Upper lobe of left lung (tissue), 6 donors: ENCODE measurements at regions not wholly inside any gene's neighbourhood (a gene's known extent, or its start where the extent isn't known, plus 50 kb on each side); places are given as distances from the start of the nearest gene placed in this dataset.

ENCODE experiments used
- ATAC-seq, 2 donors: fragments of 200-7000 bp; cut with Tn5 transposase; one replicate each; pipeline ENCODE4 v1.9.1; 2022; ENCODE audit warnings: mild to moderate bottlenecking in 2 of 2, moderate library complexity in 2 of 2; ENCODE audit not compliant: low FRiP score in 2 of 2
- DNase-seq, 2 donors: peaks; one replicate each; pipeline ENCODE4 v3.0.0-alpha.2; 2019 to 2020
- H3K27ac ChIP-seq, 4 donors: fragments of 200-600 bp; sonication (generic); one replicate each; pipeline ENCODE4 v1.5.1; 2016 to 2019
- H3K27me3 ChIP-seq, 4 donors: fragments of 200-600 bp; sonication (generic); one replicate each; pipeline ENCODE4 v1.5.1; 2017 to 2019
- H3K36me3 ChIP-seq, 4 donors: fragments of 200-600 bp; sonication (generic); one replicate each; pipeline ENCODE4 v1.5.1; 2016 to 2019
- H3K4me1 ChIP-seq, 4 donors: fragments of 200-600 bp; sonication (generic); one replicate each; pipeline ENCODE4 v1.5.1; 2018 to 2019
- H3K4me3 ChIP-seq, 4 donors: fragments of 200-600 bp; sonication (generic); one replicate each; pipeline ENCODE4 v1.5.1; 2017 to 2019; ENCODE audit warnings: mild to moderate bottlenecking in 2 of 4, moderate library complexity in 1 of 4
- H3K9me3 ChIP-seq, 4 donors: fragments of 200-600 bp; sonication (generic); one replicate each; pipeline ENCODE4 v1.5.1; 2018 to 2019
- CTCF ChIP-seq, 6 experiments: fragments of 450-650 bp in 4 of 6; fragments of 200-600 bp in 2 of 6; sonication (generic) in 2 of 6; IDR thresholded peaks; one replicate each; pipeline ENCODE4 v1.5.1; 2016 to 2019; ENCODE audit warnings: antibody characterized with exemption in 6 of 6
- EP300 ChIP-seq, 4 donors: sonication (generic); formaldehyde crosslinking; IDR thresholded peaks; one replicate each; pipeline ENCODE4 v1.5.1; 2017; ENCODE audit warnings: antibody characterized with exemption in 4 of 4, control low read depth in 2 of 4
- POLR2A ChIP-seq, 4 donors: fragments of 450-650 bp; IDR thresholded peaks; one replicate each; pipeline ENCODE4 v1.5.1; 2016 to 2017; ENCODE audit warnings: antibody characterized with exemption in 4 of 4, mild to moderate bottlenecking in 2 of 4
- POLR2AphosphoS5 ChIP-seq, 2 donors: sonication (generic); formaldehyde crosslinking; IDR thresholded peaks; one replicate each; pipeline ENCODE4 v1.5.1; 2017; ENCODE audit warnings: antibody characterized with exemption in 2 of 2
- WGBS, 2 donors: methylation state at CpG; one replicate each; pipeline ENCODE4 v1.1.5; 2017 to 2018; 5-methylcytosine and 5-hydroxymethylcytosine counted together
- donor health status: DM: no; HTN: no; CAD: no; lungs with moderate emphysema.
- donor health status: DM: no; HTN: yes; CAD: no; lungs with severe emphysema.

GRCh38 chr2:16117791-16118610, 177.7 kb downstream of the MYCN start:
- DNase-seq: no peak
- Histone ChIP-seq H3K36me3 (no peaks in the 10 kb centered on the region), H3K27ac (no peak overlapping the region), H3K9me3 (no peaks in the 10 kb centered on the region), H3K27me3 (no peaks in the 10 kb centered on the region), H3K4me3 (no peak overlapping the region), H3K4me1 (no peaks in the 10 kb centered on the region)
- TF ChIP-seq CTCF (IDR thresholded peaks at IDR 0.05) (no peak), EP300 (IDR thresholded peaks at IDR 0.05) (no peak), POLR2AphosphoS5 (IDR thresholded peaks at IDR 0.05) (no peak), POLR2A (IDR thresholded peaks at IDR 0.05) (no peak)
- WGBS, 2 donors: 95 to 97% methylated on average over 9 of the region's 9 CpGs
- ATAC-seq: no peak

- no peak for DNase-seq
- H3K9me3 ChIP-seq: no peaks in the 10 kb centered on the region
- no peak for TF ChIP-seq POLR2A (IDR thresholded peaks at IDR 0.05)
- TF ChIP-seq CTCF (IDR thresholded peaks at IDR 0.05): no peak
- no peak for TF ChIP-seq POLR2AphosphoS5 (IDR thresholded peaks at IDR 0.05)
- TF ChIP-seq EP300 (IDR thresholded peaks at IDR 0.05): no peak
- H3K4me3 ChIP-seq: no peak overlapping the region
- WGBS, 2 donors: 81 to 90% methylated on average over 9 of the region's 9 CpGs
- H3K4me1 ChIP-seq: no peaks in the 10 kb centered on the region
- H3K36me3 ChIP-seq: no peaks in the 10 kb centered on the region
- H3K27ac ChIP-seq: no peak overlapping the region
- no peak for ATAC-seq
- no peaks in the 10 kb centered on the region for H3K27me3 ChIP-seq
These were observed 176.8 kb downstream of the MYCN start for GRCh38 chr2:16117021-16117700.

GRCh38 chr2:16115881-16116830, 175.8 kb downstream of the MYCN start:
- TF ChIP-seq POLR2A (IDR thresholded peaks at IDR 0.05): no peak
- no peak for TF ChIP-seq CTCF (IDR thresholded peaks at IDR 0.05)
- no peak for TF ChIP-seq EP300 (IDR thresholded peaks at IDR 0.05)
- no peak for TF ChIP-seq POLR2AphosphoS5 (IDR thresholded peaks at IDR 0.05)
- Histone ChIP-seq H3K27me3 (no peaks in the 10 kb centered on the region), H3K36me3 (no peaks in the 10 kb centered on the region), H3K4me1 (no peaks in the 10 kb centered on the region), H3K27ac (no peak overlapping the region), H3K9me3 (no peaks in the 10 kb centered on the region), H3K4me3 (no peak overlapping the region)
- no peak for DNase-seq
- 90 to 93% methylated on average over 7 of the region's 7 CpGs for WGBS, 2 donors
- no peak for ATAC-seq

- ATAC-seq: no peak
- WGBS, 2 donors: 90 to 94% methylated on average over 4 of the region's 4 CpGs
These were observed 174.9 kb downstream of the MYCN start for GRCh38 chr2:16115291-16115690.

More at GRCh38 chr2:16115291-16115690, 174.9 kb downstream of the MYCN start:
- TF ChIP-seq POLR2A (IDR thresholded peaks at IDR 0.05) (no peak), CTCF (IDR thresholded peaks at IDR 0.05) (no peak), POLR2AphosphoS5 (IDR thresholded peaks at IDR 0.05) (no peak), EP300 (IDR thresholded peaks at IDR 0.05) (no peak)
- DNase-seq: no peak
- H3K27me3 ChIP-seq: no peaks in the 10 kb centered on the region
- no peak overlapping the region for H3K27ac ChIP-seq
- no peaks in the 10 kb centered on the region for H3K9me3 ChIP-seq
- no peaks in the 10 kb centered on the region for H3K4me1 ChIP-seq
- no peaks in the 10 kb centered on the region for H3K36me3 ChIP-seq
- H3K4me3 ChIP-seq: no peak overlapping the region
